HEK293 (cell line): ENCODE measurements at regions not wholly inside any gene's neighbourhood (a gene's known extent, or its start where the extent isn't known, plus 50 kb on each side); places are given as distances from the start of the nearest gene placed in this dataset.

ENCODE experiments used
- AEBP2 ChIP-seq: fragments of 450-650 bp; formaldehyde crosslinking; IDR thresholded peaks from 2 replicates; pipeline ENCODE4 v1.5.1; 2016; ENCODE audit warnings: missing biosample characterization, missing genetic modification characterization, borderline replicate concordance
- CTCF ChIP-seq: fragments of 450-650 bp; formaldehyde crosslinking; IDR thresholded peaks from 2 replicates; pipeline ENCODE4 v1.5.1; 2016; ENCODE audit warnings: missing biosample characterization, missing genetic modification characterization
- MEIS1 ChIP-seq: sonication (generic); formaldehyde crosslinking; IDR thresholded peaks from 2 replicates; pipeline ENCODE4 v1.8.1; 2022; ENCODE audit warnings: missing genetic modification reagents, mild to moderate bottlenecking, borderline replicate concordance
- YY1 ChIP-seq: fragments of 450-650 bp; formaldehyde crosslinking; IDR thresholded peaks from 2 replicates; pipeline ENCODE4 v1.5.1; 2018; ENCODE audit warnings: missing biosample characterization, missing genetic modification characterization
- ZBTB10 ChIP-seq: fragments of 450-650 bp; formaldehyde crosslinking; IDR thresholded peaks from 2 replicates; pipeline ENCODE4 v1.5.1; 2016; ENCODE audit warnings: missing biosample characterization, missing genetic modification characterization
- ZNF112 ChIP-seq: fragments of 450-650 bp; formaldehyde crosslinking; IDR thresholded peaks from 2 replicates; pipeline ENCODE4 v1.5.0; 2017; ENCODE audit warnings: missing biosample characterization, missing genetic modification characterization
- ZNF146 ChIP-seq: fragments of 450-650 bp; formaldehyde crosslinking; IDR thresholded peaks from 2 replicates; pipeline ENCODE4 v1.5.1; 2016; ENCODE audit warnings: missing biosample characterization, missing genetic modification characterization
- ZNF600 ChIP-seq: fragments of 450-650 bp; formaldehyde crosslinking; IDR thresholded peaks from 2 replicates; pipeline ENCODE4 v1.5.1; 2016; ENCODE audit warnings: missing biosample characterization, missing genetic modification characterization
- ZNF747 ChIP-seq: fragments of 450-650 bp; formaldehyde crosslinking; IDR thresholded peaks from 2 replicates; pipeline ENCODE4 v1.5.1; 2016; ENCODE audit warnings: missing biosample characterization, missing genetic modification characterization
- TF ChIP-seq, protein P1 (sequence below): fragments of 450-650 bp; formaldehyde crosslinking; IDR thresholded peaks from 2 replicates; pipeline ENCODE4 v1.5.1; 2016; ENCODE audit warnings: missing biosample characterization, missing genetic modification characterization

- TF ChIP-seq AEBP2: no peak
- TF ChIP-seq ZNF600: no peak
- TF ChIP-seq YY1 (tag by site-specific recombination): no peak
- TF ChIP-seq CTCF (tag by site-specific recombination): no peak
- TF ChIP-seq MEIS1 (CRISPR knock-in tag): no peak
- no peak for TF ChIP-seq ZNF146 (tag by site-specific recombination)
- no peak for TF ChIP-seq ZNF112 (tag by site-specific recombination)
- TF ChIP-seq, protein P1, sequence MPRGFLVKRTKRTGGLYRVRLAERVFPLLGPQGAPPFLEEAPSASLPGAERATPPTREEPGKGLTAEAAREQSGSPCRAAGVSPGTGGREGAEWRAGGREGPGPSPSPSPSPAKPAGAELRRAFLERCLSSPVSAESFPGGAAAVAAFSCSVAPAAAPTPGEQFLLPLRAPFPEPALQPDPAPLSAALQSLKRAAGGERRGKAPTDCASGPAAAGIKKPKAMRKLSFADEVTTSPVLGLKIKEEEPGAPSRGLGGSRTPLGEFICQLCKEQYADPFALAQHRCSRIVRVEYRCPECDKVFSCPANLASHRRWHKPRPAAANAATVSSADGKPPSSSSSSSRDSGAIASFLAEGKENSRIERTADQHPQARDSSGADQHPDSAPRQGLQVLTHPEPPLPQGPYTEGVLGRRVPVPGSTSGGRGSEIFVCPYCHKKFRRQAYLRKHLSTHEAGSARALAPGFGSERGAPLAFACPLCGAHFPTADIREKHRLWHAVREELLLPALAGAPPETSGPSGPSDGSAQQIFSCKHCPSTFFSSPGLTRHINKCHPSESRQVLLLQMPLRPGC (tag by site-specific recombination): no peak
- TF ChIP-seq ZBTB10 (tag by site-specific recombination): no peak
- no peak for TF ChIP-seq ZNF747 (tag by site-specific recombination)
These were observed 147.2 kb upstream of the FAM20A start for GRCh38 chr17:68748381-68748780.
